Activated T-cell treated with anti-CD3 and anti-CD28 coated beads, Interleukin-2, amount 50 U/mL, for 72 hours (primary cell): ENCODE measurements at regions not wholly inside any gene's neighbourhood (a gene's known extent, or its start where the extent isn't known, plus 50 kb on each side); places are given as distances from the start of the nearest gene placed in this dataset.
A peak's percentile ranks its signal among the peaks of the same experiment; 100 is the strongest.

Experiments used
- ATAC-seq, 2 donors: fragments of 150-1000 bp; cut with Tn5 transposase; replicated peaks in 1 of 2; 2 replicates each; pipeline ENCODE4 v1.10.0; 2021; ENCODE audit warnings: moderate library complexity in 2 of 2, mild to moderate bottlenecking in 1 of 2
- DNase-seq, 2 donors: peaks; one replicate each; pipeline ENCODE4 v3.0.0; 2021 to 2022; ENCODE audit warnings: mixed read lengths in 1 of 2
- H3K27ac Mint-ChIP-seq: one replicate; pipeline ENCODE4 v1.8.0; 2022; ENCODE audit warnings: mild to moderate bottlenecking, moderate library complexity, mixed read lengths
- H3K27me3 Mint-ChIP-seq: one replicate; pipeline ENCODE4 v1.8.0; 2022; ENCODE audit warnings: low read depth, mixed read lengths
- H3K36me3 Mint-ChIP-seq, 2 donors: one replicate each; pipeline ENCODE4 v1.8.0; 2022; ENCODE audit warnings: mixed read lengths in 2 of 2, mild to moderate bottlenecking in 1 of 2; ENCODE audit not compliant: insufficient read depth in 2 of 2
- H3K4me1 Mint-ChIP-seq: one replicate; pipeline ENCODE4 v1.8.0; 2022; ENCODE audit warnings: low read depth, mixed read lengths
- H3K4me3 Mint-ChIP-seq, 2 donors: one replicate each; pipeline ENCODE4 v1.8.0; 2022; ENCODE audit warnings: mild to moderate bottlenecking in 2 of 2, mixed read lengths in 2 of 2, moderate library complexity in 2 of 2
- H3K9me3 Mint-ChIP-seq, 2 donors: one replicate each; pipeline ENCODE4 v1.8.0; 2022; ENCODE audit warnings: mixed read lengths in 2 of 2

DNA sequence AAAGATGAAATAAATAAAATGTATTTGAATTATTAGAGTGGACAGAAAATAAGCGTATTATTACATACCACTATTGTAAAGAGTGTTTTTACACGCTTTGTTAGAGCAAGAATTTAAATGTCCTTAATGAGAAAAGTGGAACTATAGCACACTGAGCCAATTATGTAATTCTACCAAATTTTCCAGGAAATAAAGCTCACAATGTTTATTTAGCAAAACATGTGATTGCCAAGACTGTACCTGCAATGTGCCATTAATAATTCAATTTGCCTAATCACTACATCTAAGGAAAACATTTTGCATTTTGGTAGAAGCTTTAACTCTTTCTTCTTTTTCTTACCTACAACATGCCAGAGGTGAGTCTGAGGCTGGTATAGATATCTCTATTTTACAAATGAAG, 58.7 kb upstream of the PHACTR1 start:
- Mint-ChIP-seq H3K27ac (no peak overlapping the region), H3K4me3 (no peak overlapping the region), H3K9me3 (no peaks in the 10 kb centered on the region)

DNA sequence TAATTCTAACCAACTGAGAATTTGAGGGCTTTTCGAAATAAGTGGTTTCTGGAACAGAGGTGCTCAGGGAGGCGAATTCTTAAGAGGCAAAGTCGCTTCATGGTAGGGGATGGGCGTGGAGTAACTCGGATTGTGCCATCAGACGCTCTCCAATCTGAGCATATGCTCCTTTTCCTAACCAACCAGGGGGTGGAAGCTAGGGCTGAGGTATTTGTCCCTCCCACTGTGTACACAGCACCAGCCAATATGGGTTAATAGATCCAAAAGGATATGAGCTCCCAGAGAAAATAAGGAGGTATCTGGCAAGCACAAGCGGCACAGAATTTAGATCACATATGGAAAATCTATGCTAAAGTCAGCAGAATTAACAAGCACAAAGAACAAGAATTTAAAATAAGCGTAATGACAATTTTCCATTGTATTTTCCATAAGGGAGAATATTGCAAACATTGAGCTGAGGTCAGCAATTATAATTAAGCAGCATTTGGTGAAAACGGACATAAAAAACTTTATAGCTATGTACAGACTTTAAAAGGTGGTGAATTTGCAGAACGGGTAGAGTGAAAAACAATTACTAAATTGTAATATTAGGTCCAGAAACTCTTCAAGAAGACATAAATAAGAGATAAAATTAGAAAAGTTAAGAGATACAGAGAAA, 55.0 kb upstream of the PHACTR1 start:
- no peaks in the 10 kb centered on the region for H3K9me3 Mint-ChIP-seq
- no peaks in the 10 kb centered on the region for H3K27me3 Mint-ChIP-seq
- no peak for DNase-seq
- no peak for ATAC-seq
- H3K4me3 Mint-ChIP-seq: no peak overlapping the region
- H3K4me1 Mint-ChIP-seq: no peaks in the 10 kb centered on the region
- no peaks in the 10 kb centered on the region for H3K36me3 Mint-ChIP-seq
- peak overlapping the region; percentile 29 for H3K27ac Mint-ChIP-seq

More for the DNA sequence above, 58.7 kb upstream of the PHACTR1 start:
- no peaks in the 10 kb centered on the region for H3K27me3 Mint-ChIP-seq
- no peak for DNase-seq
- no peak for ATAC-seq
- H3K36me3 Mint-ChIP-seq: no peaks in the 10 kb centered on the region
- H3K4me1 Mint-ChIP-seq: peaks cover 6% of the 10 kb centered on the region
